GM23338 (cell line): ENCODE measurements at regions not wholly inside any gene's neighbourhood (a gene's known extent, or its start where the extent isn't known, plus 50 kb on each side); places are given as distances from the start of the nearest gene placed in this dataset.

Experiments used
- ATAC-seq: fragments of 200-7000 bp; cut with Tn5 transposase; 3 replicates; pipeline ENCODE4 v1.9.1; 2020
- DNase-seq: peaks from one replicate; pipeline ENCODE4 v3.0.0-alpha.2; 2015; ENCODE audit warnings: low spot score
- H2AFZ ChIP-seq: fragments of 200-600 bp; sonication (generic); 2 replicates; pipeline ENCODE4 v1.8.0; 2016; ENCODE audit warnings: antibody characterized with exemption, mild to moderate bottlenecking, moderate library complexity
- H3F3A ChIP-seq: fragments of 200-600 bp; sonication (generic); replicated peaks from 2 replicates; pipeline ENCODE4 v1.8.0; 2017; ENCODE audit warnings: antibody characterized with exemption, mixed run types, low read depth
- H3K27ac ChIP-seq: fragments of 200-600 bp; sonication (generic); 2 replicates; pipeline ENCODE4 v1.6.1; 2016; ENCODE audit warnings: low read depth
- H3K27me3 ChIP-seq: fragments of 200-600 bp; sonication (generic); 2 replicates; pipeline ENCODE4 v1.8.0; 2016; ENCODE audit warnings: mild to moderate bottlenecking, mixed run types, moderate library complexity; ENCODE audit not compliant: insufficient read depth
- H3K36me3 ChIP-seq: fragments of 200-600 bp; sonication (generic); 2 replicates; pipeline ENCODE4 v1.8.0; 2016; ENCODE audit warnings: mild to moderate bottlenecking; ENCODE audit not compliant: insufficient read depth
- H3K4me1 ChIP-seq: fragments of 200-600 bp; sonication (generic); 2 replicates; pipeline ENCODE4 v1.8.0; 2016; ENCODE audit warnings: mild to moderate bottlenecking, moderate library complexity; ENCODE audit not compliant: insufficient read depth
- H3K4me2 ChIP-seq: fragments of 200-600 bp; sonication (generic); 2 replicates; pipeline ENCODE4 v1.7.1; 2017; ENCODE audit warnings: mixed run types
- H3K4me3 ChIP-seq: fragments of 200-600 bp; sonication (generic); 2 replicates; pipeline ENCODE4 v1.6.1; 2016; ENCODE audit warnings: mixed run types
- H3K79me2 ChIP-seq: fragments of 200-600 bp; sonication (generic); replicated peaks from 2 replicates; pipeline ENCODE4 v1.8.0; 2017; ENCODE audit warnings: mild to moderate bottlenecking; ENCODE audit not compliant: insufficient read depth
- H3K9me2 ChIP-seq: fragments of 200-600 bp; sonication (generic); 2 replicates; pipeline ENCODE4 v1.8.0; 2017; ENCODE audit not compliant: insufficient read depth
- H4K20me1 ChIP-seq: fragments of 200-600 bp; sonication (generic); replicated peaks from 2 replicates; pipeline ENCODE4 v1.8.0; 2017; ENCODE audit warnings: mild to moderate bottlenecking; ENCODE audit not compliant: insufficient read depth
- H3K27ac Mint-ChIP-seq: 2 replicates; pipeline ENCODE4 v1.8.0; 2020; ENCODE audit warnings: inconsistent platforms, mild to moderate bottlenecking, moderate library complexity, mixed read lengths
- H3K27me3 Mint-ChIP-seq: 3 replicates; pipeline ENCODE4 v1.8.0; 2022; ENCODE audit warnings: low read depth, mild to moderate bottlenecking, moderate library complexity, mixed read lengths, inconsistent platforms; ENCODE audit not compliant: insufficient read depth, poor library complexity
- H3K36me3 Mint-ChIP-seq: 3 replicates; pipeline ENCODE4 v1.8.0; 2021; ENCODE audit warnings: low read depth, mild to moderate bottlenecking, inconsistent platforms, moderate library complexity, mixed read lengths
- H3K4me1 Mint-ChIP-seq: 3 replicates; pipeline ENCODE4 v1.8.0; 2020; ENCODE audit warnings: mild to moderate bottlenecking, inconsistent platforms, mixed read lengths
- H3K4me3 Mint-ChIP-seq: 3 replicates; pipeline ENCODE4 v1.8.0; 2021; ENCODE audit warnings: moderate library complexity, mild to moderate bottlenecking, inconsistent platforms, mixed read lengths
- H3K9me3 Mint-ChIP-seq: 3 replicates; pipeline ENCODE4 v1.8.0; 2020; ENCODE audit warnings: moderate library complexity, mild to moderate bottlenecking, inconsistent platforms, mixed read lengths
- CREB1 ChIP-seq: fragments of 250-450 bp; sonication (Bioruptor Pico); IDR thresholded peaks from 2 replicates; pipeline ENCODE4 v1.5.0; 2020; ENCODE audit warnings: low read depth, mild to moderate bottlenecking, moderate library complexity
- EZH2 ChIP-seq: fragments of 200-600 bp; sonication (generic); IDR thresholded peaks from one replicate; pipeline ENCODE4 v1.8.0; 2017; ENCODE audit warnings: antibody characterized with exemption, mild to moderate bottlenecking, low read depth; ENCODE audit not compliant: unreplicated experiment
- EZH2phosphoT487 ChIP-seq: fragments of 200-600 bp; sonication (generic); IDR thresholded peaks from one replicate; pipeline ENCODE4 v1.8.1; 2018; ENCODE audit warnings: antibody characterized with exemption; ENCODE audit not compliant: unreplicated experiment
- JUNB ChIP-seq: IDR thresholded peaks from one replicate; pipeline ENCODE4 v1.6.1; 2016; ENCODE audit warnings: antibody characterized with exemption; ENCODE audit not compliant: unreplicated experiment
- NANOG ChIP-seq: IDR thresholded peaks from 2 replicates; pipeline ENCODE4 v1.6.1; 2016; ENCODE audit warnings: antibody characterized with exemption, borderline replicate concordance
- POLR2AphosphoS5 ChIP-seq: IDR thresholded peaks from 2 replicates; pipeline ENCODE4 v1.6.1; 2016; ENCODE audit warnings: antibody characterized with exemption, low read depth
- REST ChIP-seq: IDR thresholded peaks from one replicate; pipeline ENCODE4 v1.6.1; 2018; ENCODE audit warnings: antibody characterized with exemption; ENCODE audit not compliant: unreplicated experiment
- STAT1 ChIP-seq: IDR thresholded peaks from one replicate; pipeline ENCODE4 v1.6.1; 2016; ENCODE audit warnings: antibody characterized with exemption; ENCODE audit not compliant: unreplicated experiment
- ZNF114 ChIP-seq: fragments of 250-450 bp; sonication (Bioruptor Pico); IDR thresholded peaks from 2 replicates; pipeline ENCODE4 v1.5.0; 2020; ENCODE audit warnings: mild to moderate bottlenecking, moderate library complexity
- ZNF331 ChIP-seq: fragments of 250-450 bp; sonication (Bioruptor Pico); IDR thresholded peaks from 2 replicates; pipeline ENCODE4 v1.5.0; 2020; ENCODE audit warnings: low read depth, mild to moderate bottlenecking, moderate library complexity
- TF ChIP-seq, protein P1 (sequence below): IDR thresholded peaks from 2 replicates; pipeline ENCODE4 v1.6.1; 2016; ENCODE audit warnings: antibody characterized with exemption
- TF ChIP-seq, protein P2 (sequence below): fragments of 250-450 bp; sonication (Bioruptor Pico); IDR thresholded peaks from 2 replicates; pipeline ENCODE4 v1.5.0; 2020; ENCODE audit warnings: mild to moderate bottlenecking, moderate library complexity
- TF ChIP-seq, protein P3 (sequence below), 2 experiments: fragments of 200-600 bp in 1 of 2; sonication (generic) in 1 of 2; conservative IDR thresholded peaks; 2 replicates each; pipeline versions ENCODE4 v1.5.1 to v1.6.1; 2016 to 2017; ENCODE audit warnings: antibody characterized with exemption in 2 of 2, low read depth in 2 of 2, mild to moderate bottlenecking in 2 of 2, moderate library complexity in 1 of 2

GRCh38 chr18:72283148-72283925, 260.8 kb downstream of the CBLN2 start:
- Histone ChIP-seq H3K4me1 (no peaks in the 10 kb centered on the region), H3K9me2 (no peaks in the 10 kb centered on the region), H3K4me2 (no peak overlapping the region), H2AFZ (no peak overlapping the region), H3K36me3 (peaks cover 3% of the 10 kb centered on the region; the same call in 1 of the 2 replicates), H3K4me3 (no peak overlapping the region), H3K79me2 (no peaks in the 10 kb centered on the region), H3K27me3 (no peaks in the 10 kb centered on the region), H3K27ac (no peak overlapping the region), H3F3A (no peaks in the 10 kb centered on the region), H4K20me1 (no peaks in the 10 kb centered on the region)
- Mint-ChIP-seq H3K9me3 (peaks cover 93% of the 10 kb centered on the region), H3K36me3 (peaks cover 22% of the 10 kb centered on the region; the same call in 2 of the 3 replicates), H3K4me3 (no peak overlapping the region), H3K4me1 (no peaks in the 10 kb centered on the region), H3K27ac (no peak overlapping the region), H3K27me3 (peaks cover 5% of the 10 kb centered on the region)
- no peak for ATAC-seq
- TF ChIP-seq ZNF331 (CRISPR knock-in tag) (no peak), CREB1 (CRISPR knock-in tag) (no peak), POLR2AphosphoS5 (no peak), STAT1 (no peak), ZNF114 (no peak), NANOG (no peak), EZH2 (no peak), REST (no peak), EZH2phosphoT487 (no peak), JUNB (no peak)
- TF ChIP-seq, protein P1, sequence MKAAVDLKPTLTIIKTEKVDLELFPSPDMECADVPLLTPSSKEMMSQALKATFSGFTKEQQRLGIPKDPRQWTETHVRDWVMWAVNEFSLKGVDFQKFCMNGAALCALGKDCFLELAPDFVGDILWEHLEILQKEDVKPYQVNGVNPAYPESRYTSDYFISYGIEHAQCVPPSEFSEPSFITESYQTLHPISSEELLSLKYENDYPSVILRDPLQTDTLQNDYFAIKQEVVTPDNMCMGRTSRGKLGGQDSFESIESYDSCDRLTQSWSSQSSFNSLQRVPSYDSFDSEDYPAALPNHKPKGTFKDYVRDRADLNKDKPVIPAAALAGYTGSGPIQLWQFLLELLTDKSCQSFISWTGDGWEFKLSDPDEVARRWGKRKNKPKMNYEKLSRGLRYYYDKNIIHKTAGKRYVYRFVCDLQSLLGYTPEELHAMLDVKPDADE, result no peak
- TF ChIP-seq, protein P2, sequence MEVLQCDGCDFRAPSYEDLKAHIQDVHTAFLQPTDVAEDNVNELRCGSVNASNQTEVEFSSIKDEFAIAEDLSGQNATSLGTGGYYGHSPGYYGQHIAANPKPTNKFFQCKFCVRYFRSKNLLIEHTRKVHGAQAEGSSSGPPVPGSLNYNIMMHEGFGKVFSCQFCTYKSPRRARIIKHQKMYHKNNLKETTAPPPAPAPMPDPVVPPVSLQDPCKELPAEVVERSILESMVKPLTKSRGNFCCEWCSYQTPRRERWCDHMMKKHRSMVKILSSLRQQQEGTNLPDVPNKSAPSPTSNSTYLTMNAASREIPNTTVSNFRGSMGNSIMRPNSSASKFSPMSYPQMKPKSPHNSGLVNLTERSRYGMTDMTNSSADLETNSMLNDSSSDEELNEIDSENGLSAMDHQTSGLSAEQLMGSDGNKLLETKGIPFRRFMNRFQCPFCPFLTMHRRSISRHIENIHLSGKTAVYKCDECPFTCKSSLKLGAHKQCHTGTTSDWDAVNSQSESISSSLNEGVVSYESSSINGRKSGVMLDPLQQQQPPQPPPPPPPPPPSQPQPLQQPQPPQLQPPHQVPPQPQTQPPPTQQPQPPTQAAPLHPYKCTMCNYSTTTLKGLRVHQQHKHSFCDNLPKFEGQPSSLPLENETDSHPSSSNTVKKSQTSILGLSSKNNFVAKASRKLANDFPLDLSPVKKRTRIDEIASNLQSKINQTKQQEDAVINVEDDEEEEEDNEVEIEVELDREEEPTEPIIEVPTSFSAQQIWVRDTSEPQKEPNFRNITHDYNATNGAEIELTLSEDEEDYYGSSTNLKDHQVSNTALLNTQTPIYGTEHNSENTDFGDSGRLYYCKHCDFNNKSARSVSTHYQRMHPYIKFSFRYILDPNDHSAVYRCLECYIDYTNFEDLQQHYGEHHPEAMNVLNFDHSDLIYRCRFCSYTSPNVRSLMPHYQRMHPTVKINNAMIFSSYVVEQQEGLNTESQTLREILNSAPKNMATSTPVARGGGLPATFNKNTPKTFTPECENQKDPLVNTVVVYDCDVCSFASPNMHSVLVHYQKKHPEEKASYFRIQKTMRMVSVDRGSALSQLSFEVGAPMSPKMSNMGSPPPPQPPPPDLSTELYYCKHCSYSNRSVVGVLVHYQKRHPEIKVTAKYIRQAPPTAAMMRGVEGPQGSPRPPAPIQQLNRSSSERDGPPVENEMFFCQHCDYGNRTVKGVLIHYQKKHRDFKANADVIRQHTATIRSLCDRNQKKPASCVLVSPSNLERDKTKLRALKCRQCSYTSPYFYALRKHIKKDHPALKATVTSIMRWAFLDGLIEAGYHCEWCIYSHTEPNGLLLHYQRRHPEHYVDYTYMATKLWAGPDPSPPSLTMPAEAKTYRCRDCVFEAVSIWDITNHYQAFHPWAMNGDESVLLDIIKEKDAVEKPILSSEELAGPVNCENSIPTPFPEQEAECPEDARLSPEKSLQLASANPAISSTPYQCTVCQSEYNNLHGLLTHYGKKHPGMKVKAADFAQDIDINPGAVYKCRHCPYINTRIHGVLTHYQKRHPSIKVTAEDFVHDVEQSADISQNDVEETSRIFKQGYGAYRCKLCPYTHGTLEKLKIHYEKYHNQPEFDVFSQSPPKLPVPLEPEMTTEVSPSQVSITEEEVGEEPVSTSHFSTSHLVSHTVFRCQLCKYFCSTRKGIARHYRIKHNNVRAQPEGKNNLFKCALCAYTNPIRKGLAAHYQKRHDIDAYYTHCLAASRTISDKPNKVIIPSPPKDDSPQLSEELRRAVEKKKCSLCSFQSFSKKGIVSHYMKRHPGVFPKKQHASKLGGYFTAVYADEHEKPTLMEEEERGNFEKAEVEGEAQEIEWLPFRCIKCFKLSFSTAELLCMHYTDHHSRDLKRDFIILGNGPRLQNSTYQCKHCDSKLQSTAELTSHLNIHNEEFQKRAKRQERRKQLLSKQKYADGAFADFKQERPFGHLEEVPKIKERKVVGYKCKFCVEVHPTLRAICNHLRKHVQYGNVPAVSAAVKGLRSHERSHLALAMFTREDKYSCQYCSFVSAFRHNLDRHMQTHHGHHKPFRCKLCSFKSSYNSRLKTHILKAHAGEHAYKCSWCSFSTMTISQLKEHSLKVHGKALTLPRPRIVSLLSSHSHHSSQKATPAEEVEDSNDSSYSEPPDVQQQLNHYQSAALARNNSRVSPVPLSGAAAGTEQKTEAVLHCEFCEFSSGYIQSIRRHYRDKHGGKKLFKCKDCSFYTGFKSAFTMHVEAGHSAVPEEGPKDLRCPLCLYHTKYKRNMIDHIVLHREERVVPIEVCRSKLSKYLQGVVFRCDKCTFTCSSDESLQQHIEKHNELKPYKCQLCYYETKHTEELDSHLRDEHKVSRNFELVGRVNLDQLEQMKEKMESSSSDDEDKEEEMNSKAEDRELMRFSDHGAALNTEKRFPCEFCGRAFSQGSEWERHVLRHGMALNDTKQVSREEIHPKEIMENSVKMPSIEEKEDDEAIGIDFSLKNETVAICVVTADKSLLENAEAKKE (CRISPR knock-in tag), result no peak
- TF ChIP-seq, protein P3, sequence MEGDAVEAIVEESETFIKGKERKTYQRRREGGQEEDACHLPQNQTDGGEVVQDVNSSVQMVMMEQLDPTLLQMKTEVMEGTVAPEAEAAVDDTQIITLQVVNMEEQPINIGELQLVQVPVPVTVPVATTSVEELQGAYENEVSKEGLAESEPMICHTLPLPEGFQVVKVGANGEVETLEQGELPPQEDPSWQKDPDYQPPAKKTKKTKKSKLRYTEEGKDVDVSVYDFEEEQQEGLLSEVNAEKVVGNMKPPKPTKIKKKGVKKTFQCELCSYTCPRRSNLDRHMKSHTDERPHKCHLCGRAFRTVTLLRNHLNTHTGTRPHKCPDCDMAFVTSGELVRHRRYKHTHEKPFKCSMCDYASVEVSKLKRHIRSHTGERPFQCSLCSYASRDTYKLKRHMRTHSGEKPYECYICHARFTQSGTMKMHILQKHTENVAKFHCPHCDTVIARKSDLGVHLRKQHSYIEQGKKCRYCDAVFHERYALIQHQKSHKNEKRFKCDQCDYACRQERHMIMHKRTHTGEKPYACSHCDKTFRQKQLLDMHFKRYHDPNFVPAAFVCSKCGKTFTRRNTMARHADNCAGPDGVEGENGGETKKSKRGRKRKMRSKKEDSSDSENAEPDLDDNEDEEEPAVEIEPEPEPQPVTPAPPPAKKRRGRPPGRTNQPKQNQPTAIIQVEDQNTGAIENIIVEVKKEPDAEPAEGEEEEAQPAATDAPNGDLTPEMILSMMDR (conservative IDR thresholded peaks at IDR 0.05; ENCODE audit: low read depth in 2 of 2), result no peak
- DNase-seq, result no peak
